ENCODE measurements at regions not wholly inside any gene's neighbourhood (a gene's known extent, or its start where the extent isn't known, plus 50 kb on each side); places are given as distances from the start of the nearest gene placed in this dataset.
"Not testable (repeated sequence)": the region's sequence is repeated elsewhere in the genome, so short reads cannot be mapped to it uniquely, and the experiment has no call there.

- no peak for DNase-seq
Observed at GRCh38 chr7:51471210-51471980, 154.8 kb upstream of the COBL start.

GRCh38 chr7:51467384-51468017 lies 150.9 kb upstream of the COBL start:
- no peak for DNase-seq

GRCh38 chr7:51459809-51460208 lies 143.2 kb upstream of the COBL start:
- DNase-seq, result no peak

GRCh38 chr7:51458693-51459092 lies 142.1 kb upstream of the COBL start:
- DNase-seq, result no peak

GRCh38 chr7:51457079-51457478 lies 140.5 kb upstream of the COBL start:
- DNase-seq, result no peak

- DNase-seq, result no peak
Observed at GRCh38 chr7:51456431-51457060, 139.9 kb upstream of the COBL start.

GRCh38 chr7:51455948-51456347 lies 139.3 kb upstream of the COBL start:
- DNase-seq, result no peak

- no peak for DNase-seq
Observed at GRCh38 chr7:51455513-51455912, 138.9 kb upstream of the COBL start.

- no peak for DNase-seq
Observed at GRCh38 chr7:51455086-51455485, 138.5 kb upstream of the COBL start.

GRCh38 chr7:51452694-51453093 lies 136.1 kb upstream of the COBL start:
- no peak for DNase-seq

GRCh38 chr7:51451751-51452476 lies 135.3 kb upstream of the COBL start:
- DNase-seq, result no peak

GRCh38 chr7:51450541-51450940 lies 133.9 kb upstream of the COBL start:
- no peak for DNase-seq

GRCh38 chr7:51446785-51447184 lies 130.2 kb upstream of the COBL start:
- DNase-seq, result no peak

- no peak for DNase-seq
Observed at GRCh38 chr7:51446356-51446755, 129.7 kb upstream of the COBL start.

- no peak for DNase-seq
Observed at GRCh38 chr7:51444936-51445335, 128.3 kb upstream of the COBL start.

GRCh38 chr7:51430480-51431086 lies 114.0 kb upstream of the COBL start:
- peak; percentile 24 for DNase-seq

GRCh38 chr7:51428217-51428887 lies 111.7 kb upstream of the COBL start:
- DNase-seq, result no peak

GRCh38 chr7:51426163-51426562 lies 109.6 kb upstream of the COBL start:
- DNase-seq, result no peak

GRCh38 chr7:51409934-51410333 lies 93.3 kb upstream of the COBL start:
- DNase-seq, result not testable (repeated sequence)

- DNase-seq, result not testable (repeated sequence)
Observed at GRCh38 chr7:51397608-51398007, 81.0 kb upstream of the COBL start.

- DNase-seq, result not testable (repeated sequence)
Observed at GRCh38 chr7:51393003-51393402, 76.4 kb upstream of the COBL start.

- not testable (repeated sequence) for DNase-seq
Observed at GRCh38 chr7:51389952-51390351, 73.3 kb upstream of the COBL start.
